Activated CD8-positive, alpha-beta memory T cell treated with anti-CD3 and anti-CD28 coated beads, Interleukin-2, amount 10 ng/mL, durations not matched to agents 7 days and 5 days (primary cell): ENCODE measurements at regions not wholly inside any gene's neighbourhood (a gene's known extent, or its start where the extent isn't known, plus 50 kb on each side); places are given as distances from the start of the nearest gene placed in this dataset.

Experiments
- ATAC-seq: fragments of 150-1000 bp; cut with Tn5 transposase; one replicate; pipeline ENCODE4 v1.10.0; 2021; ENCODE audit warnings: moderate library complexity
- CTCF ChIA-PET: fragments of 350-600 bp; sonication (Branson Sonifier 250); formaldehyde crosslinking; loops from one replicate; lab custom pipeline; 2021; ENCODE audit warnings: antibody characterized with exemption; lab: Charles Lee
- DNase-seq: peaks from one replicate; pipeline ENCODE4 v3.0.0-alpha.2; 2020
- H3K27ac Mint-ChIP-seq: one replicate; pipeline ENCODE4 v1.8.0; 2021; ENCODE audit warnings: mild to moderate bottlenecking, mixed read lengths
- H3K27me3 Mint-ChIP-seq: one replicate; pipeline ENCODE4 v1.8.0; 2021; ENCODE audit warnings: mixed read lengths
- H3K36me3 Mint-ChIP-seq: one replicate; pipeline ENCODE4 v1.8.0; 2021; ENCODE audit warnings: mild to moderate bottlenecking, mixed read lengths
- H3K4me1 Mint-ChIP-seq: one replicate; pipeline ENCODE4 v1.8.0; 2021; ENCODE audit warnings: mixed read lengths
- H3K4me3 Mint-ChIP-seq: one replicate; pipeline ENCODE4 v1.8.0; 2021; ENCODE audit warnings: mild to moderate bottlenecking, moderate library complexity, mixed read lengths
- H3K9me3 Mint-ChIP-seq: one replicate; pipeline ENCODE4 v1.8.0; 2022; ENCODE audit warnings: low read depth, mixed read lengths

DNA sequence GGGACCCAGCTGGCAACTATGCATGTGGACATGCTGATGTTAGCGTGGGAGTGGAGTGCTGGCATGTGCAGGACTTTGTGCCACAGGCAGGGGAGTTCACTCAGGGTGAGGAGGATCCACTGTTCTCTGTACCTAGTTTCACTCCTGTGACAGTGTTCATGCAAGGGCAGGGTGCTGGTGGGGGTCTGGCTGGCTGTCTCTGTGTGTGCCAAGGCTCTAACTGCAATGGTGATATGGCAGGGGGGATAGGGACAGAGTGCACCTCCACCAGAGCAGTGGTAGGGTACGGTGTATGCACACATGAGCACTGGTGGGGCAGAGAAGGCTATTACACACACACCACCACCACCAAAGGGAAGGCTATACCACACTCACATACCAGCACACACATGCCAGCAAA lies 210.2 kb upstream of the DEFB112 start:
- no peak overlapping the region for H3K4me3 Mint-ChIP-seq
- no peaks in the 10 kb centered on the region for H3K4me1 Mint-ChIP-seq
- H3K9me3 Mint-ChIP-seq: peaks cover 16% of the 10 kb centered on the region
- no peak overlapping the region for H3K27ac Mint-ChIP-seq
- H3K27me3 Mint-ChIP-seq: no peaks in the 10 kb centered on the region
- ATAC-seq (no peak), DNase-seq (no peak)
- no peaks in the 10 kb centered on the region for H3K36me3 Mint-ChIP-seq
- CTCF ChIA-PET: no interaction called here

GRCh38 chr6:50264995-50265571 lies 215.4 kb upstream of the DEFB112 start:
- H3K27me3 Mint-ChIP-seq: no peaks in the 10 kb centered on the region
- peaks cover 11% of the 10 kb centered on the region for H3K9me3 Mint-ChIP-seq
- H3K4me3 Mint-ChIP-seq: no peak overlapping the region
- DNase-seq (no peak), ATAC-seq (no peak)
- no peak overlapping the region for H3K27ac Mint-ChIP-seq
- no peaks in the 10 kb centered on the region for H3K4me1 Mint-ChIP-seq
- H3K36me3 Mint-ChIP-seq: no peaks in the 10 kb centered on the region
- CTCF ChIA-PET: no interaction called here

DNA sequence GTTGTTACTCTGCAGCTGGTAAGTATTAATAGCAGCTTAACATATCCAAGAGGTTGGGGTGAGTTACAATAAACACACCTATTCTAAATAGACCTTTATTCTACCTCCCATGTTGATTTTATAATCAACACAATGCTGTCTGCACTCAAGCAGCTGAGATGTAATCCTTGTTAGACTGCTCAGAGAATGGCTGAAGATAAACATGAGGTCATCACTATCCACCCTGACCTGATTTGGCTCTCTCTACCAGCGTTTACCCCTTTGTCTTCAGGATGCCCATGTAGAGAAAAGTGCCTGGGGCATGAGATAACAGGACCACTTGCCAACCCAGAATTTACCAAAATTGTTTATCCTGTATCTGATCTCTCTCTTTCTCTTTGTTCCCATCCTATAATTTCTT lies 220.7 kb upstream of the DEFB112 start:
- Mint-ChIP-seq H3K4me1 (no peaks in the 10 kb centered on the region), H3K4me3 (no peak overlapping the region), H3K9me3 (peaks cover 3% of the 10 kb centered on the region), H3K27ac (no peak overlapping the region), H3K27me3 (no peaks in the 10 kb centered on the region), H3K36me3 (no peaks in the 10 kb centered on the region)
- CTCF ChIA-PET: no interaction called here
- DNase-seq: no peak
- ATAC-seq: no peak

DNA sequence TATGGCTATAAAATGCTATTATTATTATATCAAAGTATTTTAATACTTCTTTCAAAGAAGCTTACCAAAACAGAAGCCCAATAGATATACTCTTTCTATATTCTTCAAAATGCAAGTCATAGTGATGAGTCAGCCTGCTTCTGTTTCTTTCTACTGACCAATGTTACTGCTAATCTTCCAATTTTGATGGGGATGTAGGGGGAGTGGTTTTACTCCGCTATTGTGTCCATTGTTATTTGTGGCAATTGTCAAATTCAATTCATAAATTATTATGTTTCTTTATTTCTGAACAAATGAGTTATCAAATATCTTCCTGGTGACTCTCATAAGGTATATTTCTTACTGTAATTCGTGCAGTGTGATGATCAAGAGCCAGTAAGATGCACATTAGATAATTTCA lies 221.5 kb upstream of the DEFB112 start:
- H3K27ac Mint-ChIP-seq: no peak overlapping the region
- no peak overlapping the region for H3K4me3 Mint-ChIP-seq
- H3K9me3 Mint-ChIP-seq: peaks cover 3% of the 10 kb centered on the region
- no peaks in the 10 kb centered on the region for H3K27me3 Mint-ChIP-seq
- H3K4me1 Mint-ChIP-seq: no peaks in the 10 kb centered on the region
- DNase-seq (no peak), ATAC-seq (no peak)
- CTCF ChIA-PET: no interaction called here
- no peaks in the 10 kb centered on the region for H3K36me3 Mint-ChIP-seq

DNA sequence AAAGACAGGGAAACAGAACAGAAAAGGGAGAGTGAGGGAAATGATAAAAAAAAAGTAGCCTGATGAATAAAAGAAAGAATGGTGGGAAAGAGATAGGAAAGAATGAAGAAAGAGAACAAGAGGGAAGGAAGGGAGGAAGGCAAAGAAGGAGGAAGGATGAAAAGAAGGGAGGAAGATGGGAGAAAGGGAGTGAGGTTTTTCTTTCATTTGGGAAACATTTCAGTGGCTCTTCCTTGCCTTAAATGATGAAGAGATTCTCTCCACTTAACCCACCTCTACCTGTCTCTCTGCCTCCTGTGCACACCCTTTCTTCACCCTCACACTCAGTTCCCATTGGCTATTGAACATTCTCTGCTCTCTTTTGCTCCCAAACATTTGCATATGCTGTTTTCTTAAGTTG lies 222.1 kb upstream of the DEFB112 start:
- ATAC-seq (no peak), DNase-seq (no peak)
- Mint-ChIP-seq H3K36me3 (no peaks in the 10 kb centered on the region), H3K4me1 (no peaks in the 10 kb centered on the region), H3K27ac (no peak overlapping the region), H3K4me3 (no peak overlapping the region), H3K27me3 (no peaks in the 10 kb centered on the region), H3K9me3 (peaks cover 3% of the 10 kb centered on the region)
- CTCF ChIA-PET: no interaction called here

GRCh38 chr6:50272611-50273010 lies 222.9 kb upstream of the DEFB112 start:
- Mint-ChIP-seq H3K4me1 (no peaks in the 10 kb centered on the region), H3K27ac (no peak overlapping the region), H3K27me3 (no peaks in the 10 kb centered on the region), H3K9me3 (peaks cover 3% of the 10 kb centered on the region), H3K36me3 (no peaks in the 10 kb centered on the region), H3K4me3 (no peak overlapping the region)
- ATAC-seq: no peak
- DNase-seq: no peak
- CTCF ChIA-PET: no interaction called here

DNA sequence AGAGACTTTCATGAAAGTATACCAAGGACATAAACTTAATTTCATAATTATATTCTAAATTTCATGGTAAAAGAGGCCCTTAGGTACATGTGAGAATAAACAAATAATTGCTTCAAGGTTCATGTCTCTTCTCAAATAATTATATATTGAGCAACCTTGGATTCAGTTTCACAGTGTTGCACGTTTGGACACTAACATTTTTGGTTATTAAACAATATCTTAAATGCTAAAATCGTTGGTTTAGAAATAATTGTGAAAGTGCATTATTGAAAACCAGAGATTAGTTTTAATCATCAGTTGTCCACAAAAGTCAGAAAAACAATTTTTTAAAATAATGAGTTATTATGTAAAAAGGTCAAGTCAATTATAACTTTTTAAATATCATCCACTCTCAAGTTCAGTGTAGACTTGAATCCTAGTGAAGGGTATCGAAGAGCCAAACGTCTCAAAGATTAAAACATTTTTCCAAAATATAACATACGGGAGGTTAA lies 227.1 kb upstream of the DEFB112 start:
- Mint-ChIP-seq H3K9me3 (peaks cover 3% of the 10 kb centered on the region), H3K4me3 (no peak overlapping the region), H3K27me3 (no peaks in the 10 kb centered on the region), H3K4me1 (no peaks in the 10 kb centered on the region), H3K27ac (no peak overlapping the region), H3K36me3 (no peaks in the 10 kb centered on the region)
- DNase-seq (no peak), ATAC-seq (no peak)
- CTCF ChIA-PET: no interaction called here

DNA sequence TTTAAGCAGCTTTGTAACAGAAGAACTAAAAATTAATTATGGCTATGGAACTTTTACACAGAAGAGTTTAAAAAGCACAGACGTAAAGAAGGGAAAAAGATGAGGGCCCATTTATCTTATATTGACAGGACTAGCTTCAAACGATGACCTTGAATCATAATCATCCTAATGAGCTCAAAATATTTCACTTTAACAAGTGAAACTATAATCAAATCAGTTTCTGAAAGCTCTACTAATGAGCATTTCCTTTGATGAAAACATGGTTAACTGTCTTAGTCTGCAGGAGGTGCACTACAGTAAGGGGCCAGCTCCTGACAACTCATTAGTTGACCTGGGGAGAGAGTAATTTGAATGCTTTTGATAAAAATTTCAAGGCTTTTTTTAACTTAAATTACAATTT lies 228.0 kb upstream of the DEFB112 start:
- Mint-ChIP-seq H3K9me3 (peaks cover 3% of the 10 kb centered on the region), H3K27me3 (no peaks in the 10 kb centered on the region), H3K4me3 (no peak overlapping the region), H3K4me1 (no peaks in the 10 kb centered on the region), H3K36me3 (no peaks in the 10 kb centered on the region), H3K27ac (no peak overlapping the region)
- CTCF ChIA-PET: no interaction called here
- no peak for ATAC-seq
- no peak for DNase-seq

DNA sequence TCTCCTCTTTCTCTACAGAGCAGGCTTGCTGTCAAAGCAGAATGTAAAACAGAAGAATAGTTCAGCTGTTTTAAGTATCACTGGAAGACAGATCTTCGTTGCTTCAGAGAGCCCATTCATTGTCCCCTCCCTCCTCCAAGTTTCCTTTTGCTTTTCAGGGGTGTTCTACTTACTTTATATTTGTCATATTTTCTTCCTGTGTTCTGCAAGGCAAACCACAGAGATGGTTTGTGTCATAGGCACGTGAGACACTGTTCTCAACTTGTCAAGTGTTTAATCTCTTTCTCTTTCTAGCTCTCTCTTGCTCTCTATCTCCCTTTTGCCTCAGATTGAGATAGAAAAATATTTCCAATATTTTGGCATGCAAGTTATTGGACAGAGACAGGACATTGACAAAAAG lies 228.9 kb upstream of the DEFB112 start:
- ATAC-seq: no peak
- Mint-ChIP-seq H3K9me3 (peaks cover 3% of the 10 kb centered on the region), H3K4me1 (no peaks in the 10 kb centered on the region), H3K36me3 (no peaks in the 10 kb centered on the region), H3K27ac (no peak overlapping the region), H3K27me3 (no peaks in the 10 kb centered on the region), H3K4me3 (no peak overlapping the region)
- no peak for DNase-seq
- CTCF ChIA-PET: no interaction called here

DNA sequence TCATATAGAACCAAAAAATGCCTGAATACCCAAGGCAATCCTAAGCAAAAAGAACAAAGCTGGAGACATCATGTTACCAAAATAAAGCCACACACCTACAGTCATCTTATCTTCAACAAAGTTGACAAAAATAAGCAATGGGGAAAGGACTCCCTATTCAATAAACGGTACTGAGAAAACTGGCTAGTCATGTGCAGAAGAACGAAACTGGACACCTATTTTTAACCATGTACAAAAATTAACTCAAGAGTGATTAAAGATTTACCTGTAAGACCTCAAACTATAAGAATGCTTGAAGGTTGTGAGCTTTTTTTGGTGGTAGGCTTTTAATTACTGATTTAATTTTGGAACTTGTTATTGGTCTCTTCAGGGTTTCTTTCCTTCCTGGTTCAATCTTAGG lies 236.0 kb upstream of the DEFB112 start:
- H3K4me3 Mint-ChIP-seq: no peak overlapping the region
- H3K27ac Mint-ChIP-seq: no peak overlapping the region
- H3K36me3 Mint-ChIP-seq: no peaks in the 10 kb centered on the region
- no peaks in the 10 kb centered on the region for H3K27me3 Mint-ChIP-seq
- no peaks in the 10 kb centered on the region for H3K9me3 Mint-ChIP-seq
- no peaks in the 10 kb centered on the region for H3K4me1 Mint-ChIP-seq
- DNase-seq (no peak), ATAC-seq (no peak)
- CTCF ChIA-PET: no interaction called here

DNA sequence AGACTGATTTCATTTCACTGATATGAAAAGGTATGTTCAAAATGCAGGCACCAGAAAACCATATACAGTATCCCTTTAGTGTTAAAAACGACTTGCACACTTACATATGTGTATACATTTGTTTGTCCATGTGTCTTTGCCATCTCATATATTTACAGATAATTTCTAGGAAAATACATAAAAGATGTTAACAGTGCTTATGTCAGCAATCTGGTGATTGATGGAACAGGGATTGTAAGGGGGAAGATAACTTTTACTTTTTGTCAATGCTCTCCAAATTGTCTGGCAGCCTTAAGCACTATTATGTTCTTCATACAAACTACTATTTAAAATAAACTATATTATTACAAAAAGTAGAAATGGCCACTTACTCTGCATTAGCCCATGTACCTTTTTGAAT lies 238.5 kb upstream of the DEFB112 start:
- no peak for ATAC-seq
- H3K9me3 Mint-ChIP-seq: peaks cover 3% of the 10 kb centered on the region
- H3K36me3 Mint-ChIP-seq: no peaks in the 10 kb centered on the region
- no peak overlapping the region for H3K27ac Mint-ChIP-seq
- no peak for DNase-seq
- no peak overlapping the region for H3K4me3 Mint-ChIP-seq
- no peaks in the 10 kb centered on the region for H3K27me3 Mint-ChIP-seq
- H3K4me1 Mint-ChIP-seq: no peaks in the 10 kb centered on the region
- CTCF ChIA-PET: no interaction called here

DNA sequence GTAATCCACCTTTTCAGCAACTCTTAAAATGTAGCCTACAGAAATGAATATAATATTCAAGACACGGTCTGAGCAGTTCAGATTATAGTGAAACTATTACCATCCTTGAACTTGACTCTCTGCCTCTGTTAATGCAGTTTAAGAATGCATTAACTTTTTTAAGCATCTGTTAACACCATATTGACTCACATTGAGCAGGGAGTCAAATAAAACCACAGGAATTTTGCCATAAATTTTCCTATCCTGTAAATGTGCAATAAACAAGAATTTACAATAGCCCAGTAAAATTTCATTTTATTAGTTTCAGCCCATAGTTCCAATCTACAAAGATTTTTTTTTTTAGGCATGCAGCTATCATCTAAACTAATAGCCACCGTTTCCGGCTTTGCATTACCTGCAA lies 239.2 kb upstream of the DEFB112 start:
- H3K27ac Mint-ChIP-seq: no peak overlapping the region
- CTCF ChIA-PET: no interaction called here
- ATAC-seq (no peak), DNase-seq (no peak)
- H3K4me1 Mint-ChIP-seq: no peaks in the 10 kb centered on the region
- no peak overlapping the region for H3K4me3 Mint-ChIP-seq
- no peaks in the 10 kb centered on the region for H3K27me3 Mint-ChIP-seq
- H3K36me3 Mint-ChIP-seq: no peaks in the 10 kb centered on the region
- peaks cover 3% of the 10 kb centered on the region for H3K9me3 Mint-ChIP-seq

DNA sequence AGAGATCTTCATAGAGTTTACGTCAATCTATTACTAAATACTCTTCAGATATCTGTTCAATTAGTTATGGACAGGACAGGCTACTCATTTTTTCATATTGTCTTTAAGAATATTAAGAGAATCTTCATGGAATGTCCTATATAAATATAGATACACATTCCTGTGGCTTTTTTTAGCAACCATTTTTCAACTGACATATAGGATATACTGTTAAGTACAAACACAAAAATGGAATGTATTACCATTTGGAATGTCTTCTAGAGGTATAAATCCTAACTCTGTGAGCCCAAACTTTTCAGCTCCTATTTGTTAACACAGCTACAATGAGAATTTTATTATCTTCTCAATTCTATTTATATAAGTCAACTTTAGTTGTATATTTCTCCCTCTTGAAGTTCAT lies 239.6 kb upstream of the DEFB112 start:
- H3K27ac Mint-ChIP-seq: no peak overlapping the region
- CTCF ChIA-PET: no interaction called here
- no peaks in the 10 kb centered on the region for H3K36me3 Mint-ChIP-seq
- DNase-seq (no peak), ATAC-seq (no peak)
- H3K9me3 Mint-ChIP-seq: peaks cover 3% of the 10 kb centered on the region
- no peaks in the 10 kb centered on the region for H3K27me3 Mint-ChIP-seq
- no peak overlapping the region for H3K4me3 Mint-ChIP-seq
- no peaks in the 10 kb centered on the region for H3K4me1 Mint-ChIP-seq

DNA sequence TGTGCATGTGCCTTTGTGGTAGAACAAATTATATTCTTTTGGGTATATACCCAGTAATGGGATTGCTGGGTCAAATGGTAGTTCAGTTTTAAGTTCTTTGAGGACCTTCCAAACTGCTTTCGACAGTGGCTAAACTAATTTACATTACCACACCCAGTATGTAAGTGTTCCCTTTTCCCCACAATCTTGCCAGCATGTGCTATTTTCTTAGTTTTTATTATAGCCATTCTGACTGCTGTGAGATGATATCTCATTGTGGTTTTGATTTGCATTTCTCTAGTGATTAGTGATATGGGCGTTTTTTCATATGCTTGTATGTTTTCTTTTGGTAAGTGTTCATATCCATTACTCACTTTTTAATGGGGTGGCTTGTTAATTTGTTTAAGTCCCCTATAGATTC lies 251.6 kb upstream of the DEFB112 start:
- ATAC-seq: no peak
- CTCF ChIA-PET: no interaction called here
- Mint-ChIP-seq H3K4me3 (no peak overlapping the region), H3K27me3 (no peaks in the 10 kb centered on the region), H3K36me3 (no peaks in the 10 kb centered on the region), H3K4me1 (no peaks in the 10 kb centered on the region), H3K27ac (no peak overlapping the region), H3K9me3 (peaks cover 8% of the 10 kb centered on the region)
- no peak for DNase-seq

GRCh38 chr6:50305660-50306059 lies 255.9 kb upstream of the DEFB112 start:
- Mint-ChIP-seq H3K4me1 (no peaks in the 10 kb centered on the region), H3K36me3 (no peaks in the 10 kb centered on the region), H3K9me3 (peaks cover 7% of the 10 kb centered on the region), H3K27ac (no peak overlapping the region), H3K27me3 (no peaks in the 10 kb centered on the region), H3K4me3 (no peak overlapping the region)
- DNase-seq: no peak
- CTCF ChIA-PET: no interaction called here
- ATAC-seq: no peak
